Stimulated activated CD8-positive, alpha-beta memory T cell treated with anti-CD3 and anti-CD28 coated beads, Interleukin-15, amount 100 ng/mL, for 48 hours (primary cell): ENCODE measurements at regions not wholly inside any gene's neighbourhood (a gene's known extent, or its start where the extent isn't known, plus 50 kb on each side); places are given as distances from the start of the nearest gene placed in this dataset.

Experiments
- DNase-seq, 2 donors: peaks; one replicate each; pipeline ENCODE4 v3.0.0-alpha.2; 2020; ENCODE audit warnings: low read depth in 2 of 2

DNA sequence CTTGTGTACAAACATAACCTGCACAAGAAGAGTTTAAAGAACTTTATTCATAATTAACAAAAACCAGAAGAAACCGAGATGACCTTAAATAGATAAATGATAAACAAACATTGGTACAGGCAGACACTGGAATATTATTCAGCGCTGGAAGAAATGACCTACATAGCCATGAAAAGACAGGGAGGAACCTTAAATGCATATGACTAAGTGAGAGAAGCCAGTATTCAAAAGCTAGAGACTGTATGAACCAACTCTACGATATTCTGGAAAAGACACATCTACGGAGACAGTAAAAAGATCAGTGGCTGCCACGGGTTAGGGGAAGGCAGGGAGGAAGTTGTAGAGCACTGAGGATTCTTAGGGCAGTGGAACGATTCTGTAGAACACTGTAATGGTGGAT lies 333.8 kb upstream of the AKR1E2 start:
- DNase-seq: no peak

- no peak for DNase-seq
Measured at GRCh38 chr10:4488904-4489303, 337.1 kb upstream of the AKR1E2 start.

- DNase-seq: no peak
Measured at GRCh38 chr10:4485636-4486035, 340.4 kb upstream of the AKR1E2 start.

DNA sequence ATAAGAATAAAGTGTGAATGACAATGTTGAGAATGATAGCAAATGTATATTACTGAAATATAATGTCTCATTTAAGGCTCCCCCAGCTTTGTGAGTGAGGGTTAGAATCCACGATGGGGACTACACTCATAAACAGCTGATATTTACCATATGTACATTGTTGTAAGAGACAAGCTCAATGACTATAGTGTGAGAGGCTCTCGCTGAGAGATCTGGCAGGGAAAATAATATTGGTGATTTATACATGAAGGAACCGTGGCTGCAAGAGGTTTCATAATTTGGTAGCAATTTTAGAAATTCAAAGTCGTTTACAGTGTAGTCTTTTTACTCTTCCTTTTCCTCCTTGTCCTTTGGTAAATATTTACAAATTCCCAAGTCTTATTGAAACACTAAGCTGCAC lies 342.2 kb upstream of the AKR1E2 start:
- no peak for DNase-seq

DNA sequence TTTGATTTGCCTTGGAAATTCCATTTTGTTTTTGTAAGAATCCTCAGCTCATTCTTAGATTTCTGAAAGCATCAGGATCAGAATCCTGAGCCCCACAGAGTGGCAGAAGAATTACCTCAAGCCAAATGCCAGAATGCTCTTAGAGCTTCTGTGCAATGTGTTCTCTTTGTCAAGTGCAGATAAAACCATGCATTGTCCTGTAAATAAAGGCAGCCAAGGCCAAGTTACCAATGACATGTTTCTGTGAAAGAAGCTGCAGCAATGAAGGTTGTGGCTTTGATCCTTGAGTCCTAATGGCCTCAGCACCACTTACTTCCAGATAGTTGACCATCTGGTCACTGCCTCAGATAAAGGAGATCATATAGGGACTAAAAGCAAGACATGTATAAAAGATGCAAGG lies 343.3 kb upstream of the AKR1E2 start:
- DNase-seq: no peak

GRCh38 chr10:4481192-4481591 lies 344.8 kb upstream of the AKR1E2 start:
- no peak for DNase-seq

DNA sequence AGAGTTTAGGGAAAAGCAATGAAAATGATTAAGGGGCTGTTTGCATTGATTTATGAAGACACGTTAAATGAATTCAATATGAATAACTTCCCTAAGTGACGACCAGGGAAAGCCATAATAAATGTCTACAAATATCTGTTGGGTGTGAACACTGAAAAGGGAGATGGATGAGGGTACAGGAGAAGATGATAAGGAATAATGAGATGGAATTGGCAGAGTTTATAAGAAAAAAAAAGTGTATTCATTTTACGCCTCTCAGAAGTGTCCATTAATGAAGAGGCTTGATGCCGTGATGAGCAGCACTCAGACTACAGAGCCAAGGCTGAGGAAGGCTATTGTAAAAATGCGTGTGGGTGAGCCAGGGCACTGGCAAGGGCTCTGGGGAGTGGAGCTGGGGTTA lies 346.7 kb upstream of the AKR1E2 start:
- no peak for DNase-seq

DNA sequence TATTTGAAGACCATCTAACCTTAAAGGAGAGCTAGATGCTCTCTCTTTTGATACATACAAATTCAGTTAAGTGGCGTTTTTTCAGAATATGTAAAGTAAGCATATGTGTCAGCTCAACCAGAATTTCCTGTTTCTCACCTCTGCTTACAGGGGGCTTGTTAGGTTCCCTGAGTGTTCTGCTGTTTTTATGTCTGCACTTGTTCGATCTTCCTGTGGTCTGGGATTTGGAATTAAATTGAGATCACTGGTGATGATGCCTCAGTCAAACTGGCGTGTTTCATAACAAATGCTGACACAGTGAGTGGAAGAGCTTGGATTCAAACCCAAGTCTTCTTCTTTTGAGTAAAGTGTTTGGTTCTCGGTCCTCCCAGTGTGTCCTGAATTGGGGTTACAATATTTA lies 348.3 kb upstream of the AKR1E2 start:
- DNase-seq: no peak

DNA sequence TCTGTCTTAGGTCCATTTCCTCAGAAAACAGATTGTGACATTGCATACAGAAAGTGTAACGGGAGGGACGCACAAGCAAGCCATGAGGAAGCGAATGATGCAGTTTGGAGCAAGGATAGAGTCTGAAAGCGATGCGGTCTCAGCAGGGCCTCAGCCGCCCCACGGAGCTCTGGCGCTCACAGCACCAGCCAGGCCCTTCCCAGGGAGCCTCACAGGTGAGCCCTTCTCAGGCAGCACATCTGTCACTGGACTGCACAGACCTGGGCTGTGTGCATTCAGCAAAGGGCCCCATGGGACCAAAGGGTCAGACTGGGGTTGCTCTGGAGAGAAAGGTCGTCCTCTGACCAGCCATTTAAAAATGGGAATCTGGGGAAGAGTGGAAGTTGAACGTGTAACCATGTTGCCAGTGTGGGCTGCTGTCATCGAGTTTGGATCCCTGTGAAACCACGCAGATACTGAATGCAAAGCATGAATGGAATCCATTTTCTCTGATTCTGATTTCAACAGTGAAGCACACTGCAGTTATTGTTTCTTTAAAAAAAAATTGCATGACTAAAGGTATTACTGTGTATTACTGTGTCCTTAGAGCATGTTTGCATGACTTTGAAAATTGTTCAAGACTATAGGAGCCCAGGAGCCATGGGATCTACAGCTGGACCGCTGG lies 350.0 kb upstream of the AKR1E2 start:
- no peak for DNase-seq

GRCh38 chr10:4474829-4475228 lies 351.2 kb upstream of the AKR1E2 start:
- no peak for DNase-seq

GRCh38 chr10:4473977-4474376 lies 352.0 kb upstream of the AKR1E2 start:
- no peak for DNase-seq

DNA sequence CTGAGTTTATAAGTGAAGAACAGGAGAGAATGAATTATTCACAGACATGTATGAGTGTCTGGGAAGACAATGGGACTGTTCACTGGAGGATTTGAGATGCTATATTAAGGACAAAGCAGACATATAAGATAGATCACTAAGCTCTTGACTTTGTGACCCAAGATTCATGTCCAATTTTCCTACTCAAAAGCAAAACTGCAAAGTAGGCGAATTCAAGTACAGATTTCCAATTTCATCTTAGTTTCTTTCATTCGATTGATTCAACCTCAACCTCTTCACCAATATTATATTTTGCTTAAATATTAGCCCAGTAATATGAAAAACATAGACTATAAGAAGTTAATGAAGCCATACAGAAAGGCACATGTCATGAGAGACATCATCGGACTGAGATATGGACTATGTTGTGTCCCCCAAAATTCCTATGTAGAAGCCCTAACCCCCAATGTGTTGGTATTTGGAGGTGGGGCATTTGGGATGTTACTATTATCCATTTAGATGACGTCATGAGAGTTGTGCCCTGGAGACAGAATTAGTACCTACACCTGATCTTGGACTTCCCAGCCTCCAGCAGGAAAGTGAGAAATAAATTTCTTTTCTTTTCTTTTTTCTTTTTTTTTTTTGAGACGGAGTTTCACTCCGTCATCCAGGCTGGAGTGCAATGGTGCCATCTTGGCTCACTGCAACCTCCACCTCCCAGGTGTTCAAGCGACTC lies 353.7 kb upstream of the AKR1E2 start:
- no peak for DNase-seq

DNA sequence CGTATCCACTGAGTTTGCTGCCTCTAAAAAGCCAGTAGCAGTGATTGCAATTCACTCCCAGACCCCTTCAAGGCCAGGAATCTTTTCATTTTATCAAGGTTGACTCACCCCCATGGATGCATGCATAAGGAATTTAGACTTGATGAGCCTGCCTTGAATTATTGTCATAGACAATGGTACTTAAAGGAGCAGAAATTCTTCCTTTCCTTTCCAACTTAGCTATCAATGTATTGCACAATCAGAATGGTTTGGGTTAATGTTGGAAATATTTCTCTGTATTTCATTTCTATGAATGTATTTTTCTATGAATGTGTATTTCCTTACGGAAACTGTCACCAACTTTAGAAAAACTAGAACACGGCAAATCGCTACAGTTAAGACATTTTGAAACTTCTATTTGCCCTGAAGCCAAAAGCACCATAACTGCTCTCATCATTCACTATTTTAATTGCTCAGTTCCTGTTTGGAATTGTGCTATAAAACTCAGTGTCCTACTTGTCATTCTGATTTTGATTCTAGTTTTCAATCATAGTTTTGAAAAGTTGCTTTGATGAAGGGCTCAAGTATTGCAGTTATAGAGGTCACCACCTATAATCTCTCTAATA lies 355.7 kb upstream of the AKR1E2 start:
- DNase-seq: no peak

DNA sequence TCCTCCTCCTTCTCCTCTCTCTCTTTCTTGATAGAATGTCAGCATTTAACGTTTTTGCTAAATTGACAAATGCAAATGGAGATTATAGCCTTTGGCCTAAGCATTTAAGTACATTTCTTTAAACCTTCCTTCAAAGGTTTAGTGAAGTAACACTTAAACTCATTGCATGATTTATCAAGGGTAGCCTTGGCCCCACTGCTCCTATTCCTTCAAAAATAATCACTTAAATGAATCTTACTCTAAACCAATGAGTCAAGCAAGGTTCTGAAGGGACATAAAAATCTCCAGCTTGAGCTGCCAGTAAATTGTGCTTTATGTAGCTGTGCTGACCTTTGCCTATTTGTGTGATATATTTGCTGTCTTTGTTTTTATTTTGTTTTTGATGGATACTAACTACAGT lies 358.5 kb upstream of the AKR1E2 start:
- no peak for DNase-seq

- DNase-seq: no peak
Measured at GRCh38 chr10:4460267-4460666, 365.7 kb upstream of the AKR1E2 start.

GRCh38 chr10:4459531-4459930 lies 366.5 kb upstream of the AKR1E2 start:
- DNase-seq: no peak

DNA sequence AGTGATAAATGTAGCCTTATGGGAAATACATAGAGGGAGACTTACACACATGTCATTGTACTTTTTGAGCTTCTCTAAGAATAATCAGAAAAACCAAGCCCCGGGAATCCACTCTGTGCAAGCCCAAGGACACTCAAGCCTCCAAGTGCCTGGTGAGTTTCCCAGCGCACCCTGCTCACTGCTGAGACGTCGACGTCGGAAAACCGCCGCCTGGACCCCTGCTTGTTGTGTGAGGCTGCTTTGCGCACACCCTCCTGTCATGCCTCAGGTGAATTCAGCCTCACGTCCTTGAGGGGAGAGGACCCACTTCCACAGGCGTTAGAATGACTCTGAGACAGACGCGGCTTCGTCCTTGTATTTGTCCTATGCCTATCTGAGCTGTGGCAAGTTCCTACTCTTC lies 368.4 kb upstream of the AKR1E2 start:
- no peak for DNase-seq

- DNase-seq: no peak
Measured at GRCh38 chr10:4456776-4457175, 369.2 kb upstream of the AKR1E2 start.

GRCh38 chr10:4456279-4456678 lies 369.7 kb upstream of the AKR1E2 start:
- no peak for DNase-seq

DNA sequence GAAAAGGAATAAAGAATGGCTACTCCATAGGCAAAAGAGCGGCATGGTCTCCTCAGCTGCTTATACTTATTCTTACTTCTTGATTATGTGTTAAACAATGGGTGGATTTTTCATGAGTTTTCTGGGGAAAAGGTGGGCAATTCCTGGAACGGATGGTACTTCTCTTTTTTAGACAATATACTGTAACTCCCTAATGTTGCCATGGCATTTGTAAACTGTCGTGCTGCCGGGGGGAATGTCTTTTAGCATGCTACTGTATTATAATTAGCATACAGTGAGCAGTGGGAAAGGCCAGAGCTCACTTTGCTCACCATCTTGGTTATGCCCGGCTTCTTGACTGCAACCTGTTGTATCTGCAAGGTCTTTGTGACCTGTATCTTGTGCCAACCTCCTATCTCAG lies 372.1 kb upstream of the AKR1E2 start:
- no peak for DNase-seq

- no peak for DNase-seq
Measured at GRCh38 chr10:4453276-4453675, 372.7 kb upstream of the AKR1E2 start.

DNA sequence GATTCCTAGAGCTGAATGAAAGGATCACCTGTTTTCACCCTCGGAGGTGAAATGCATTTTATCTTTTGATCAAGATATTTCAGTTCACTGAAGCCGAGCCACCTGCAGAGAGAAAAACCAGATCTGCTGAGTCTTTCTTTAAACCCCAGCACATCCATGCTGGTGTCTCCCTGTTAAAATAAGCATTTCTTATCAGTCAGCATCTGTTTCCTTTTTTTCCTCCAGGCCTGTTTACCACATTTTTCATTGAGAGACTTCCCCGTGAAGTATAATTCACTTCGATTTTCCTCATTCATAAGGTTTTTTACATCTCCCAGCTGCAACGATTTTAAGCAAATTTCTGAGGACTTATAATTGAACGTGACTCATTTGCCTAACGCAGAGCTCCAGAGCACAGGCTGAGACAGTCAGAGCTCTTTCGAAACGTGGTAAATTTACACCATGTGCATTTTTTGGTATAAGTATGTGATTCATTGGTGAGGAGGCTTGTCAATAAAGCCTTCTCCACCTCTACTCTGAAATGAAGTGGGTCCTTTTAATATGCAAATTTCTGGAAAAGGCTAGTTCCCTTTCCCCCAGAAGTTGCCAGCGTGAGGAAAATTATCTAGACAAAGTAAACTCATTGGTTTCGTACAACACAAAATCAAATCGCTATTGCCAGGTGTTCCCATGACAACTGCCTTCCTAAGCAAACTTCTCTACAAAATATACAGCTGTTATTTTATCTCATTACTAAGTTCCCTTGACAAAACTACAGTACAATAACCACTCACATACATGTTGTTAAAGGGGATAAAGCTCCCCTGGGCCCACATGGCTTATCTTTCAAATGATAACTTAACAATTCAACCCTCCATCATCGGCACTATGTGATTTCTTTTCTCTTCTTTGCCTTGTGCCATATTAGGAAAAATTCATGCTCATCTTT lies 374.8 kb upstream of the AKR1E2 start:
- no peak for DNase-seq
